SK-N-SH (cell line): ENCODE measurements at regions not wholly inside any gene's neighbourhood (a gene's known extent, or its start where the extent isn't known, plus 50 kb on each side); places are given as distances from the start of the nearest gene placed in this dataset.

Source experiments
- CTCF ChIA-PET: fragments of 300-600, 350-600 bp; formaldehyde crosslinking; extraction: SDS; loops from one replicate; lab custom pipeline; 2021; lab: Yijun Ruan, JAX
- POLR2A ChIA-PET: fragments of 350-600 bp; sonication (Branson Sonifier 250); formaldehyde crosslinking; extraction: SDS; loops from one replicate; lab custom pipeline; 2020; ENCODE audit warnings: antibody characterized with exemption, inconsistent platforms; lab: Yijun Ruan, JAX
- DNase-seq: peaks from one replicate; pipeline ENCODE4 v3.0.0; 2012
- H2AFZ ChIP-seq: fragments of 200-600 bp; sonication (generic); 2 replicates; pipeline ENCODE4 v1.8.1; 2016; ENCODE audit warnings: antibody characterized with exemption, mild to moderate bottlenecking, low read depth
- H3F3A ChIP-seq: fragments of 200-600 bp; sonication (generic); replicated peaks from 2 replicates; pipeline ENCODE3; 2016; ENCODE audit warnings: antibody characterized with exemption, mild to moderate bottlenecking; ENCODE audit not compliant: insufficient read depth
- H3K27ac ChIP-seq, 2 experiments: fragments of 200-500 bp in 1 of 2; fragments of 200-600 bp in 1 of 2; sonication (Bioruptor generic) in 1 of 2; sonication (generic), shearing (Covaris generic) in 1 of 2; 2 replicates each; pipeline versions ENCODE4 v1.5.1 to v1.6.1; 2014 to 2016; ENCODE audit warnings: low read depth in 2 of 2, inconsistent platforms in 1 of 2, low read length in 1 of 2, mild to moderate bottlenecking in 1 of 2, mixed read lengths in 1 of 2
- H3K27me3 ChIP-seq: fragments of 200-600 bp; sonication (generic), shearing (Covaris generic); 2 replicates; pipeline ENCODE4 v1.6.1; 2016; ENCODE audit warnings: mixed run types; ENCODE audit not compliant: insufficient read depth
- H3K36me3 ChIP-seq, 2 experiments: fragments of 200-500 bp in 1 of 2; fragments of 200-600 bp in 1 of 2; sonication (Bioruptor generic) in 1 of 2; sonication (generic) in 1 of 2; replicated peaks in 1 of 2; 2 replicates each; pipeline versions ENCODE3 to v1.5.1; 2014 to 2016; ENCODE audit warnings: low read length in 1 of 2, mild to moderate bottlenecking in 1 of 2; ENCODE audit not compliant: insufficient read depth in 2 of 2, control insufficient read depth in 1 of 2
- H3K4me1 ChIP-seq, 2 experiments: fragments of 200-500 bp in 1 of 2; fragments of 200-600 bp in 1 of 2; sonication (Bioruptor generic) in 1 of 2; sonication (generic), shearing (Covaris generic) in 1 of 2; 2 replicates each; pipeline versions ENCODE4 v1.5.1 to v1.6.1; 2014 to 2016; ENCODE audit warnings: low read depth in 1 of 2, low read length in 1 of 2, mixed run types in 1 of 2; ENCODE audit not compliant: insufficient read depth in 2 of 2, control insufficient read depth in 1 of 2
- H3K4me2 ChIP-seq: fragments of 200-600 bp; sonication (generic), shearing (Covaris generic); 2 replicates; pipeline ENCODE4 v1.6.1; 2017; ENCODE audit warnings: mixed run types
- H3K4me3 ChIP-seq, 2 experiments: fragments of 200-500 bp in 1 of 2; fragments of 200-600 bp in 1 of 2; sonication (Bioruptor generic) in 1 of 2; sonication (generic), shearing (Covaris generic) in 1 of 2; 2 replicates each; pipeline versions ENCODE4 v1.5.1 to v1.8.1; 2014 to 2016; ENCODE audit warnings: low read depth in 2 of 2, inconsistent platforms in 1 of 2, low read length in 1 of 2, mild to moderate bottlenecking in 1 of 2, mixed read lengths in 1 of 2, moderate library complexity in 1 of 2
- H3K79me2 ChIP-seq: fragments of 200-600 bp; sonication (generic); 2 replicates; pipeline ENCODE4 v1.8.1; 2017; ENCODE audit warnings: mild to moderate bottlenecking; ENCODE audit not compliant: insufficient read depth
- H3K9ac ChIP-seq: fragments of 200-600 bp; sonication (generic); 2 replicates; pipeline ENCODE4 v1.6.1; 2017; ENCODE audit warnings: mixed run types
- H3K9me2 ChIP-seq: fragments of 200-600 bp; sonication (generic); 2 replicates; pipeline ENCODE4 v1.6.1; 2017; ENCODE audit warnings: mixed run types
- H3K9me3 ChIP-seq: fragments of 200-600 bp; sonication (generic); 2 replicates; pipeline ENCODE4 v1.6.1; 2017; ENCODE audit warnings: mixed run types, mild to moderate bottlenecking, moderate library complexity
- H4K20me1 ChIP-seq: fragments of 200-600 bp; sonication (generic); 2 replicates; pipeline ENCODE4 v1.6.1; 2017; ENCODE audit warnings: mild to moderate bottlenecking, mixed run types; ENCODE audit not compliant: insufficient read depth
- CTCF ChIP-seq: fragments of 200-600 bp; sonication (generic); IDR thresholded peaks from 2 replicates; pipeline ENCODE4 v1.6.1; 2017; ENCODE audit warnings: antibody characterized with exemption, mild to moderate bottlenecking, moderate library complexity
- EZH2phosphoT487 ChIP-seq: fragments of 200-600 bp; sonication (generic); IDR thresholded peaks from 2 replicates; pipeline ENCODE4 v1.6.1; 2017; ENCODE audit warnings: low read depth, mixed run types, mild to moderate bottlenecking, antibody characterized with exemption, moderate library complexity, borderline replicate concordance
- FOSL2 ChIP-seq: IDR thresholded peaks from 2 replicates; pipeline ENCODE4 v1.4.0; 2012; ENCODE audit warnings: low read depth, mild to moderate bottlenecking, moderate library complexity, borderline replicate concordance
- FOXM1 ChIP-seq: IDR thresholded peaks from 2 replicates; pipeline ENCODE4 v1.4.0; 2012; ENCODE audit warnings: low read depth, mild to moderate bottlenecking
- GATA2 ChIP-seq: sonication (generic); formaldehyde crosslinking; IDR thresholded peaks from 2 replicates; pipeline ENCODE4 v1.5.0; 2020; ENCODE audit warnings: mild to moderate bottlenecking, missing genetic modification reagents
- JUND ChIP-seq: IDR thresholded peaks from 2 replicates; pipeline ENCODE4 v1.4.0; 2012
- MAX ChIP-seq: IDR thresholded peaks from 2 replicates; pipeline ENCODE4 v1.4.0; 2012; ENCODE audit warnings: low read depth
- MEF2A ChIP-seq: IDR thresholded peaks from 2 replicates; pipeline ENCODE4 v1.4.0; 2012; ENCODE audit warnings: low read depth, borderline replicate concordance
- NFIC ChIP-seq: IDR thresholded peaks from 2 replicates; pipeline ENCODE4 v1.4.0; 2012; ENCODE audit warnings: borderline replicate concordance
- PBX3 ChIP-seq: IDR thresholded peaks from 2 replicates; pipeline ENCODE4; 2012
- RCOR1 ChIP-seq: fragments of 150-350 bp; IDR thresholded peaks from 2 replicates; pipeline ENCODE4 v1.6.1; 2017; ENCODE audit warnings: antibody characterized with exemption, low read length
- REST ChIP-seq: IDR thresholded peaks from 2 replicates; pipeline ENCODE4 v1.6.1; 2012; ENCODE audit warnings: mild to moderate bottlenecking, low read depth, low read length, moderate library complexity
- SIN3A ChIP-seq: IDR thresholded peaks from 2 replicates; pipeline ENCODE4 v1.6.1; 2012; ENCODE audit warnings: low read depth, mild to moderate bottlenecking, low read length, moderate library complexity, borderline replicate concordance
- SMC3 ChIP-seq: IDR thresholded peaks from 2 replicates; pipeline ENCODE4 v1.6.1; 2012; ENCODE audit warnings: low read depth, low read length, improper control_type of control experiment
- TAF1 ChIP-seq: IDR thresholded peaks from 2 replicates; pipeline ENCODE4 v1.6.1; 2012; ENCODE audit warnings: low read depth, mild to moderate bottlenecking, low read length, moderate library complexity, borderline replicate concordance
- TCF12 ChIP-seq: IDR thresholded peaks from 2 replicates; pipeline ENCODE4 v1.4.0; 2012
- USF1 ChIP-seq: IDR thresholded peaks from 2 replicates; pipeline ENCODE4 v1.4.0; 2012; ENCODE audit warnings: low read depth, borderline replicate concordance
- YY1 ChIP-seq: IDR thresholded peaks from 2 replicates; pipeline ENCODE4 v1.4.0; 2012; ENCODE audit warnings: low read depth, mild to moderate bottlenecking

GRCh38 chr10:63710703-63711102, 189.5 kb downstream of the REEP3 start:
- POLR2A ChIA-PET: interaction anchor here (4.5 kb wide), 1 partner anchor 81 kb away, joined by 94 read pairs; no protein-coding TSS in a partner anchor

More at GRCh38 chr10:63710703-63711102, 189.5 kb downstream of the REEP3 start:
- Histone ChIP-seq H3K4me2 (no peak overlapping the region), H4K20me1 (no peaks in the 10 kb centered on the region), H3K9me3 (no peaks in the 10 kb centered on the region), H3F3A (peaks cover 42% of the 10 kb centered on the region), H3K9ac (no peak overlapping the region), H3K36me3 (no peaks in the 10 kb centered on the region), H3K27me3 (no peaks in the 10 kb centered on the region), H3K9me2 (no peaks in the 10 kb centered on the region), H3K4me3 (no peak overlapping the region), H3K4me1 (peaks cover 35 to 56% of the 10 kb centered on the region in 2 experiments), H3K79me2 (no peaks in the 10 kb centered on the region), H2AFZ (no peak overlapping the region), H3K27ac (peak overlapping the region; percentile 98 to 100; a peak in 3 of 4 replicates)
- DNase-seq: no peak
- CTCF ChIA-PET: interaction anchor here (0.9 to 4.4 kb wide), 4 partner anchors 10 to 543 kb away, joined by 3 to 69 read pairs (median 10); no protein-coding TSS in a partner anchor
- TF ChIP-seq FOXM1 (no peak), SMC3 (no peak), PBX3 (no peak), NFIC (no peak), CTCF (no peak), TAF1 (no peak), USF1 (no peak), EZH2phosphoT487 (no peak), JUND (no peak), GATA2 (no peak), MEF2A (no peak), REST (no peak), YY1 (no peak), FOSL2 (no peak), RCOR1 (no peak), MAX (no peak), SIN3A (no peak), TCF12 (no peak)
